HG03565 (cell line): ENCODE measurements at regions not wholly inside any gene's neighbourhood (a gene's known extent, or its start where the extent isn't known, plus 50 kb on each side); places are given as distances from the start of the nearest gene placed in this dataset.
"Not testable (repeated sequence)": the region's sequence is repeated elsewhere in the genome, so short reads cannot be mapped to it uniquely, and the experiment has no call there.

Experiments used
- ATAC-seq: cut with Tn5 transposase; IDR thresholded peaks from one replicate; pipeline ENCODE4 v1.9.1; 2021; ENCODE audit warnings: mild to moderate bottlenecking, moderate library complexity; ENCODE audit not compliant: unreplicated experiment

GRCh38 chr6:63476302-63476701 lies 96.0 kb upstream of the LOC128125822 start:
- ATAC-seq, result no peak

DNA sequence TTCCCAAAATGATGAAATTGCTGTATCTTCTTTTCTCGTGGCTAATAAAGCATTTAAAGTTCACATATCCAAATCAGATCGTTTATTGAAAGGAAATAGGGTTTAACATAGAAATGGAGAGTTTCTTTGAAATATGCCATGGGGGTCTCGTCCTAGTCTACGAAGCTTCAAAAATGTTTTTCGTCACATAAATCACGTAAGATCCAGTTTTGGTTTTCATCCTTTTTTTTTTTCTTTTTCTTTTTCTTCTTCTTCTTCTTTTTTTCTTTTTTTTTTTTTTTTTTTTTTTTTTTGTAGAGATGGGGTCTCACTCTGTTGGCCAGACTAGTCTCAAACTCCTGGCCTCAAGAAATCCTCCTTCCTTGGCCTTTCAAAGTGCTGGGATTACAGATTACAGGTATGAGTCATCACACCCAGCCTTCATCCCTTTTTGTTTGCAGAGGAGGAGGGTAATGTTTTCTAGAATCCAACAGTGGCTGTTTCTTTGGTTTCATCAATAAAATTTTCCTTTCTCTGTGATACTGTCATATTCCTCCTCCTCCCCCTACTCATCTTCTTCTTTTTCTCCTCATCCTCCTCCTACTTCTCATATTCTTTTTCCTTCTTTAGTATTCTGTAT lies 94.7 kb upstream of the LOC128125822 start:
- no peak for ATAC-seq

- no peak for ATAC-seq
Measured at GRCh38 chr6:63478734-63479133, 93.5 kb upstream of the LOC128125822 start.

DNA sequence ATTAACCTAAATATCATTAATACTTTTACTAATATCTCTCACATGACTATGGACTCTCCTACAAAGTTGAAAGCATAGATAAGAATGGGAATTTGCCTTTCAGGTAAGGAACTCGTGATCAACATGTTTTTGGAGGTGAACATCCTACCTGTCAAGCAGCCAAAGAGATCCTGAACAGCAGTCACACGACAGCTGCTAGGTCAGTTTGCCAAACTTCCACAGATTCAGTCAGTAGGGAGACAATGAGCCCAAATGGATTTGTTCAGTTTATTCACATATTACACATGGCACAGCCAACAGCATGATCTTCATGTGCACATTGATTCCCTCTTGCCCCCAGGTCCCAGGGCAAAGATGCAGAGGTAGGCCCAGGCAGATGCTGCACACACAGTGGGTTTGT lies 86.1 kb upstream of the LOC128125822 start:
- no peak for ATAC-seq

- ATAC-seq, result no peak
Measured at GRCh38 chr6:63487103-63487813, 85.0 kb upstream of the LOC128125822 start.

DNA sequence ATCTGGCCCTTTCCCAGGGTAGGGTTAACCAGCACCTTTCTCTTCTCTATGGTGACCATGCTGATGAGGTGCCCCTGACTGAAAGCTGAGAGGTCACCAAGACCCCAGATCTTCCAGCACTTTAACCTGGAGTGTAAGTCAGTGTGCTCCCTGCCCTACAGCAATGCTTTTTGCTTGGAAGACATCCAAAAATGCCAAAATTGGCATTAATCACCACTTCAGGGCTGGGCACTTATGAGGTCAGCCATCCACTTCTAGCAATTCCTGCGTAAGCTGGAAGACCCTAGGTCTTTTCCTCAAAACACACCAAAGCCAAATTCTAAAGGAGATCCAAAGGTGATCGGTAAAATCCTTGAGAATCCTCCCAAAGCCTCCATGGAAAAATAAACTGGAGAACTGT lies 81.2 kb upstream of the LOC128125822 start:
- ATAC-seq, result no peak

- no peak for ATAC-seq
Measured at GRCh38 chr6:63492476-63492875, 79.8 kb upstream of the LOC128125822 start.

GRCh38 chr6:63493557-63493956 lies 78.7 kb upstream of the LOC128125822 start:
- no peak for ATAC-seq

- no peak for ATAC-seq
Measured at GRCh38 chr6:63496361-63496804, 75.9 kb upstream of the LOC128125822 start.

DNA sequence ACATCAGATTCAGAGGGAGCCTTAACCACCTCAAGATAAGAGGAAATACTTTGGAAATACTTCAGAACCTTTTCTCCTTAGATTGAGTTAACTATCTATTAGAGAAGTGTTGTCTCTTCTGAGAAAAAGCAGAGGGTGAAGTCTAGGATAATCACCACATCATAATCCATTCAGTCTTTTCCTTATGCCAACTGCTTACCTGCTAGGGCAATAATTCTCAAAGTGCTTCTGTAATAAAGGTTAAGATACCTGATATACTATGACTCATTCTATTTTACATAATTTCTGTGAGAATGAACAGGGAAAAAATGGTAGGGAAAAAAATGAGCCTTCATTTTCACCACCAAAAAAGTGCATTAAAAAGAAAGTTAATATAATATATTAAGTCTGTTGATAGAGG lies 70.1 kb upstream of the LOC128125822 start:
- ATAC-seq, result no peak

DNA sequence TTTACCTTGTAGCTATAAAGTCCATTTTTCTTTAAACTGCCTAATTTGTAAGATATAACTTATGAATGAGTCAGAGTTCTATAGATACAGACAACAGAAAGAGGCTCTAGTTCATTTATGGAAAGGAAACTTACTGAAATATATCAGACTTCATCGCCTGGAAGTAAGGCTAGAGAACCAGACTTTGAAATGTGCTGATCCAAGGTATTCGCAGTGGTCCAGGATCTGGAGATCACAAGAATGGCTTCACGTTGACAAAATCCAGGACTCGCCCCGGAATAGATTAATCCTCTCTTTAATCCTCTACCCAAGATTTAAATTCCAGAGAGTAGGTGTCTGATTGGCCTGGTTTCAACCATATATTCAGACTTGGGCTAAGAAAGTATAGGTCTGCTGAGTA lies 69.1 kb upstream of the LOC128125822 start:
- no peak for ATAC-seq

GRCh38 chr6:63504777-63505384 lies 67.4 kb upstream of the LOC128125822 start:
- peak; percentile 99 for ATAC-seq

- ATAC-seq, result no peak
Measured at GRCh38 chr6:63507096-63507495, 65.2 kb upstream of the LOC128125822 start.

- ATAC-seq, result no peak
Measured at GRCh38 chr6:63509652-63510352, 62.5 kb upstream of the LOC128125822 start.

- no peak for ATAC-seq
Measured at GRCh38 chr6:63510353-63510686, 62.0 kb upstream of the LOC128125822 start.

DNA sequence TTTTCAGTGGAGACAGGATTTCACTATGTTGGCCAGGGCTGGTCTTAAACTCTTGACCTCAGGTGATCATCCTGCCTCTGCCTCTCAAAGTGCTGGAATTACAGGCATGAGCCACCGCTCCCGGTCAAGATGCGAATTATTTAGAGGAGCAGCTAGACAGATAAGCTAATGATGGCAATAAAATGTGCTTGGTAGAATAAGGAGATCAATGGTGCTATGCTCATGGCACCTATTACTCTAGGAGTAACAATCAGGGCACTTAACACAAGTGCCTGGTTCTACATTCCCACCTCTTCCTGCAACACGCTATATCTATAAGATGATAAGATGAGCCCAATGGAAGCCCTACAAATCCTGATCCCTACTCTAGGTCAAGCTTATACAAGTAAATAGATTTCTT lies 61.4 kb upstream of the LOC128125822 start:
- ATAC-seq, result no peak

- ATAC-seq, result no peak
Measured at GRCh38 chr6:63514488-63515173, 57.6 kb upstream of the LOC128125822 start.

- ATAC-seq, result not testable (repeated sequence)
Measured at GRCh38 chr6:63515227-63515626, 57.1 kb upstream of the LOC128125822 start.

- ATAC-seq, result no peak
Measured at GRCh38 chr6:63516186-63516944, 55.9 kb upstream of the LOC128125822 start.

- no peak for ATAC-seq
Measured at GRCh38 chr6:63517221-63517620, 55.1 kb upstream of the LOC128125822 start.
